Chondrocyte (in vitro differentiated cells): ENCODE measurements at regions not wholly inside any gene's neighbourhood (a gene's known extent, or its start where the extent isn't known, plus 50 kb on each side); places are given as distances from the start of the nearest gene placed in this dataset.

Source experiments
- DNase-seq: peaks from one replicate; pipeline ENCODE4 v3.0.0; 2021; ENCODE audit warnings: mixed read lengths, low spot score
- H3K27ac Mint-ChIP-seq: one replicate; pipeline ENCODE4 v1.8.0; 2021; ENCODE audit warnings: mild to moderate bottlenecking, moderate library complexity, mixed read lengths; ENCODE audit not compliant: unreplicated experiment
- H3K27me3 Mint-ChIP-seq: 2 replicates; pipeline ENCODE4 v1.8.0; 2021; ENCODE audit warnings: low read depth, mixed read lengths
- H3K36me3 Mint-ChIP-seq: 2 replicates; pipeline ENCODE4 v1.8.0; 2021; ENCODE audit warnings: low read depth, mixed read lengths
- H3K4me1 Mint-ChIP-seq: 2 replicates; pipeline ENCODE4 v1.8.0; 2021; ENCODE audit warnings: low read depth, mild to moderate bottlenecking, mixed read lengths
- H3K4me3 Mint-ChIP-seq: one replicate; pipeline ENCODE4 v1.8.0; 2021; ENCODE audit warnings: mild to moderate bottlenecking, moderate library complexity, mixed read lengths; ENCODE audit not compliant: unreplicated experiment
- H3K9me3 Mint-ChIP-seq: 2 replicates; pipeline ENCODE4 v1.8.0; 2021; ENCODE audit warnings: low read depth, mixed read lengths
- CTCF ChIP-seq: fragments of 200-600 bp; sonication (generic); IDR thresholded peaks from 2 replicates; pipeline ENCODE4 v1.5.0; 2021; ENCODE audit warnings: antibody characterized with exemption, mild to moderate bottlenecking, moderate library complexity

GRCh38 chr12:27388650-27389049 lies 56.0 kb downstream of the BMAL2 start:
- TF ChIP-seq CTCF, result no peak
- Mint-ChIP-seq H3K27me3 (no peaks in the 10 kb centered on the region), H3K4me3 (no peak overlapping the region), H3K27ac (no peak overlapping the region), H3K4me1 (peaks cover 3% of the 10 kb centered on the region), H3K9me3 (no peaks in the 10 kb centered on the region), H3K36me3 (no peaks in the 10 kb centered on the region)
- no peak for DNase-seq

- Mint-ChIP-seq H3K9me3 (no peaks in the 10 kb centered on the region), H3K4me1 (no peaks in the 10 kb centered on the region), H3K36me3 (no peaks in the 10 kb centered on the region), H3K27me3 (no peaks in the 10 kb centered on the region), H3K27ac (no peak overlapping the region), H3K4me3 (no peak overlapping the region)
- no peak for TF ChIP-seq CTCF
- DNase-seq, result no peak
Measured at GRCh38 chr12:27394676-27395075, 51.9 kb upstream of the SMCO2 start.

- Mint-ChIP-seq H3K36me3 (peaks cover 2% of the 10 kb centered on the region), H3K27me3 (no peaks in the 10 kb centered on the region), H3K27ac (no peak overlapping the region), H3K4me3 (no peak overlapping the region), H3K9me3 (no peaks in the 10 kb centered on the region), H3K4me1 (peaks cover 2% of the 10 kb centered on the region)
- TF ChIP-seq CTCF, result no peak
- DNase-seq, result no peak
Measured at GRCh38 chr12:27396216-27396815, 50.2 kb upstream of the SMCO2 start.
